GM12872 (cell line): ENCODE measurements at regions not wholly inside any gene's neighbourhood (a gene's known extent, or its start where the extent isn't known, plus 50 kb on each side); places are given as distances from the start of the nearest gene placed in this dataset.

Source experiments
- TF ChIP-seq, protein P1 (sequence below): IDR thresholded peaks from 3 replicates; pipeline ENCODE4 v1.5.1; 2011; ENCODE audit warnings: low read depth, mild to moderate bottlenecking, low read length, moderate library complexity; ENCODE audit not compliant: insufficient read depth

DNA sequence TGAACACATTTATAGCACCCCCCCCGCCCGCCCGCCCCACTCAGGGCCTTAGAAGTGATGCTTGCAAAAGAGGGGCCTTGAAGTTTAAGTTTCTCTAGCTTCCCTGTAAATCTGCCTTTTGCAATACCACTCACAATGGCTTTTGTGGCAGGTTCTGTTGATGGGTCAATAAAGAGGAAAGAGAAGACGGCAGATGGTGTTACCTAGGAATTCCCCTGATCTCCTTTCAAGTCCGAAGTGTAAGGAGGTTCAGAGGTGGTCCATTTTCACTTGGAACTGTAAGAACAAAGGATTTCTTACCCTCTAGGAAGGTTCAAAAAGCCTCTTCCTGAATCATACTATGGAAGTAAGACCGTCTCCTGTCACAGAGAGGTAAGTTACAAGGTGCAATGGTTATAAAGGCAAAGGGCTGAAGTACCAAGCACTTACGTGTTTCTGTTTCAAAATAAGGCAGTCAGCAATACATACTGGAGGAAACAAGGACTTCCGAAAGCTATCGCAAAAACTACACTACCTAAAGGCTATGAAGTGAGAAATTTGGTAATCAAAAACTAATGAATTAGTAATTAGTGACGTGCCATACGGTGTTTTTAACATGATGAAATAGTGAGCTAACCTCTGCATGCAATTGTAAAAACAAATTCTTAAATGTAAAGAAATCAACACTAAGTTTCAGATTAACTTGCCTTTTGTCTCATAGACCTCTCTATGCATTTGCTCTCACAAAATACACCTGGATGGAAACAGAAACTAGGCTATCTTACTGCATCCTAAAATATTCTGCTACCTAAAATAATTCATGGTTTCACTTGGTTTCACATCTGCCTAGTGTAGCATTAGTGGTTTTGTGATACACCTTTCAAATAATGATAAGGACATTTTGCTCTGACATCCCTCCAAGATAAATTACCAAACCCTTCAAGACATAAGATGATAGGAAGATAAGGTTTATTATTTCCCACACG lies 589.4 kb upstream of the FAM174A start:
- TF ChIP-seq, protein P1, sequence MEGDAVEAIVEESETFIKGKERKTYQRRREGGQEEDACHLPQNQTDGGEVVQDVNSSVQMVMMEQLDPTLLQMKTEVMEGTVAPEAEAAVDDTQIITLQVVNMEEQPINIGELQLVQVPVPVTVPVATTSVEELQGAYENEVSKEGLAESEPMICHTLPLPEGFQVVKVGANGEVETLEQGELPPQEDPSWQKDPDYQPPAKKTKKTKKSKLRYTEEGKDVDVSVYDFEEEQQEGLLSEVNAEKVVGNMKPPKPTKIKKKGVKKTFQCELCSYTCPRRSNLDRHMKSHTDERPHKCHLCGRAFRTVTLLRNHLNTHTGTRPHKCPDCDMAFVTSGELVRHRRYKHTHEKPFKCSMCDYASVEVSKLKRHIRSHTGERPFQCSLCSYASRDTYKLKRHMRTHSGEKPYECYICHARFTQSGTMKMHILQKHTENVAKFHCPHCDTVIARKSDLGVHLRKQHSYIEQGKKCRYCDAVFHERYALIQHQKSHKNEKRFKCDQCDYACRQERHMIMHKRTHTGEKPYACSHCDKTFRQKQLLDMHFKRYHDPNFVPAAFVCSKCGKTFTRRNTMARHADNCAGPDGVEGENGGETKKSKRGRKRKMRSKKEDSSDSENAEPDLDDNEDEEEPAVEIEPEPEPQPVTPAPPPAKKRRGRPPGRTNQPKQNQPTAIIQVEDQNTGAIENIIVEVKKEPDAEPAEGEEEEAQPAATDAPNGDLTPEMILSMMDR, result no peak

DNA sequence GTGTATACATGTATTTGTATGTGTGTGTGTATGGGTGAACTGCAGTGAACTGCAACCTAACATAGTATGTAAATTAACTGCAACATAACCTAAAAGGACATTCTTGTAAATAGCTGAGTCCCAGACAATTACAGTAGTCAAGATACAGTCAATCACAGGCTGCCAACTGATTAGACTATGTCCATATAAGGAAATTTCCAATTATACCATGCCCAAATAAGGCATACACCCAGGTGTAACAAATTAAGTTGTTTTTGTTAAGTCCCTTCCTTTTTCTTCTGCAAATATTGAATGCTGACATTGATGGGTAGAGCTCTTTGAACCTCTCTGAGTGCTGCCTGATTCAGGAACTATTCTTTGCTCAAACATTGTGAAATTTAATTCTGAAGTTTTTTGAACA lies 594.6 kb upstream of the FAM174A start:
- TF ChIP-seq, protein P1, result no peak

DNA sequence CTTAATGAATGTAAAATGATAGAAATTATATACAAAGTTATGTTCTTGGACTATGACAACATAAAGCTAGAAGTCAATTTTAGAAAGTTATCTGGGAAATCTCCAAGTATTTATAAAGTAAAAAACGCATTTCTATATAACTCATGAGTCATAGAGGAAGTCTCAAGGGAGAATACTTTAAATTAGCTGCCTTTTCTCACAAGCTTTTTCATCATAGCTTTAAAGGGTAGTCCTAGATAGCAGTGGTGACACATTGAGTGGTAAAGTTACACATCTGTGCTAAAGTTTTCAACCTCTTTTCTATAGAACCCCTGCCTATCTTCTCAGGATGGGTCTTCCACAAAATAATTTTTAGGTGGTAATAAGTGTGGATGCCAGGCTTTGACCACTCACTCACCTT lies 598.3 kb upstream of the FAM174A start:
- TF ChIP-seq, protein P1, result no peak

DNA sequence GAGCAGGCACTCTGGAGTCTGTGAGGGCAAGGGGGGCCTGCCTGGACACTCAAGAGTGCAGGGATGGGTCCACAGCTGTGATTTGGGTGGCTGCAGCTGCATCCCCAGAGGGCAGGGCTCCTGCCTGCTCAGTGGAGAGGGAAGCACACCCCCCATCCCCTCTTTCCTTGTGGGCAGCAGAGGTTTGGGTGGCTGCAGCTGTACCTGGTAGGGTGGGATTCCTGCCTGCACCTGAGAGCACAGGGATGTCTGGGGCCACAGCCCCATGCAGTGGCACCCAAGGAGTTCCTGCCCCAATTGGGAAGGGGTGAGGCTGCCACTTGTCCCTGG lies 605.4 kb upstream of the FAM174A start:
- TF ChIP-seq, protein P1, result no peak

DNA sequence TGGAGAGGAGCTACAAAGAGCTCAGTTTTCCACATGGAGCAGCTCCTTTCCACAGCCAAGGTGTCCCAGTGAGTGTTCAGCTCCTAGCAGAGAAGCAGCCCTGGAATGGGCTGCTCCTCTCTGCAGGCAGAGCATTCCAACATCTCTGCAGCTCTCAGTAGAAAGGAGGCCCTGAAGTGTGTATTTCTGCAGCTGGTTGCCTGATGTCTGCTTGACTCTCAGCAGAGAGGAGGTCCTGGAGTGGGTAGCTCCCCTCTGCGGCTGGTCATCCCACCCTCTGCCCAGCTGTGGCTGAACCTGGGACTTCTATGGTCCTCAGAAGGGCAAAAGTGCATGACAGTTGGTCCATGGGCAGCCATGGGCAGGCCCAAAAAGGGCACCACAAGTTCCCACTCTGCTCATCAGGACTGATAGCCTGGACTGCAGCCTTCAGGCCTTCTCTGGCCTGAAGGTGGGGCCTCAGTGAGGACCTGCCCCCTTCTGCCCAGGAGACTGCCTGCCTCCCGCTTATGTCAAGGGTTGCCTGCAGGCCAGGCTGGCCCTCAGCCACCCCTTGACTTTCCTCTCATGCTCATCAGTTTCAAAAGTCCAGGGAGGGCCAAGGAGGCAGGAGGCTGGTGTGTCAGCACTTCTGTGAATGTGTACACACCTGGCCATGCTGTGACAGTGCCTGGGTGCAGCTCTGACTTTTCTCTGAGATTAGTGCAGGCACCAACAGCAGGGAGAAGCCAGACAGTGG lies 605.9 kb upstream of the FAM174A start:
- TF ChIP-seq, protein P1, result no peak

DNA sequence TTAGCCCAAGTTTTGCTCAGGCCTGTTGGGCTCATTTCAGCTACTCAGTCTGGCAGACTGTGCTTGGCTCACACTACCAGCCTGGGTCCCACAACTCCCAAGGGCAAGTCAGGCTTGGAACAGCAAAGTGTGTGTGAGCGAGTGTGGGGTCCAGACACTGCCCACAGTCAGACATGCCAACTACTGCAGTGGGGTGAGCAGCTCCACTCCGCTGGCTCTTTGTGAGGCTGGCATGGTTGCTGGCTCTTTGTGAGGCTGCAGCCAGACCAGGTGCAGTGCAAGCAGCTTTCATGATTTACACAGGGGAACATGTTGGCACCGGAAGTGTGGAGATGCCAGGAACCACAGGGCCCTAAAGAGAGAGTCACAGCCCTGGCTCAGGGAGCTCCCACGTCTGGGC lies 606.7 kb upstream of the FAM174A start:
- TF ChIP-seq, protein P1, result no peak

DNA sequence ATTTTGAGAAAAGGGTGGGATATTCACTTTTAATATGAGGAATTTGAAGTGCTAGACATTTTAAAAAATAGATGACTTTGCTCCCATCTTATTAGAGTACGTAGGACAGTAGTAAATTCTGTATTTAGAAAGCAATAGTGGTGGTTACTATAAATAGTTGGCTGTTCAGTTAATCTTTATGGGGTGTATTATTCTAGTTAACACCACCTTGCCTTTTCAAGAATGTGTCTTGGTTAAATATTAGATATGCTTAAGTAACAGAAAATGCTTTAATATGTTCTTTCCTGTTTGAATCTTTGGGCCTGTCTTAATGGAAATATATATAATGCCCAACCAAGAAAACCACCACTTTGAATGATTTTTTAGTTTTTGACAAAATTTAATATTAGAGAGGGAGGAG lies 608.7 kb upstream of the FAM174A start:
- TF ChIP-seq, protein P1, result no peak
